ENCODE measurements at regions not wholly inside any gene's neighbourhood (a gene's known extent, or its start where the extent isn't known, plus 50 kb on each side); places are given as distances from the start of the nearest gene placed in this dataset.

DNA sequence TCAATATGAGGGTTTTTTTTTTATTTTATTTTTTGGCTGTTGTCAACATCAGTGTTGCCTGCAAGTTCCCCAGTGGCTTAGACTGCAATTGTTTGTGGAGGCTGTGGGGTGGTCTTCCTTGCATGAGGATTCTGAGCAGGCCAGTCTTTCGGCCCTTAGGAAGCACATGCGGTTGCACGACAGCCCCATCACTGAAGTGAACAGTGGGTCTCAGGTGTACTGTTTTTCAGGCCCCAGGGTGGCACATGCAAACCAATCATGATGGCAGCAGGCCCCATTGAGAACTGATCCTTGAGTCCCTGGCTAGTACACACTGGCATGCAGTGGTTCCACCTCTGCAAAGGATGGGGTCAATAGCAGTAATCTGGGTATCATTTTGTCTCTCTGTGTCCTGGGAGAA lies 768.7 kb downstream of the EPHA3 start:
- TF ChIP-seq, protein P1, sequence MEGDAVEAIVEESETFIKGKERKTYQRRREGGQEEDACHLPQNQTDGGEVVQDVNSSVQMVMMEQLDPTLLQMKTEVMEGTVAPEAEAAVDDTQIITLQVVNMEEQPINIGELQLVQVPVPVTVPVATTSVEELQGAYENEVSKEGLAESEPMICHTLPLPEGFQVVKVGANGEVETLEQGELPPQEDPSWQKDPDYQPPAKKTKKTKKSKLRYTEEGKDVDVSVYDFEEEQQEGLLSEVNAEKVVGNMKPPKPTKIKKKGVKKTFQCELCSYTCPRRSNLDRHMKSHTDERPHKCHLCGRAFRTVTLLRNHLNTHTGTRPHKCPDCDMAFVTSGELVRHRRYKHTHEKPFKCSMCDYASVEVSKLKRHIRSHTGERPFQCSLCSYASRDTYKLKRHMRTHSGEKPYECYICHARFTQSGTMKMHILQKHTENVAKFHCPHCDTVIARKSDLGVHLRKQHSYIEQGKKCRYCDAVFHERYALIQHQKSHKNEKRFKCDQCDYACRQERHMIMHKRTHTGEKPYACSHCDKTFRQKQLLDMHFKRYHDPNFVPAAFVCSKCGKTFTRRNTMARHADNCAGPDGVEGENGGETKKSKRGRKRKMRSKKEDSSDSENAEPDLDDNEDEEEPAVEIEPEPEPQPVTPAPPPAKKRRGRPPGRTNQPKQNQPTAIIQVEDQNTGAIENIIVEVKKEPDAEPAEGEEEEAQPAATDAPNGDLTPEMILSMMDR (IDR thresholded peaks at IDR 0.05; ENCODE audit: unreplicated experiment), result no peak
- Mint-ChIP-seq H3K9me3 (ENCODE audit: unreplicated experiment) (no peaks in the 10 kb centered on the region), H3K4me1 (ENCODE audit: insufficient read depth, unreplicated experiment) (no peaks in the 10 kb centered on the region), H3K36me3 (ENCODE audit: insufficient read depth, unreplicated experiment) (peaks cover 5% of the 10 kb centered on the region), H3K27ac (ENCODE audit: low read depth, unreplicated experiment) (no peak overlapping the region), H3K27me3 (ENCODE audit: insufficient read depth, unreplicated experiment) (no peaks in the 10 kb centered on the region), H3K4me3 (ENCODE audit: unreplicated experiment) (no peak overlapping the region)
- DNase-seq (ENCODE audit: unreplicated experiment), result no peak
- intact Hi-C loops (cut with micrococcal nuclease), result no loop called here
- CTCF ChIA-PET, result interaction anchor here (1.2 kb wide), 1 partner anchor 14 kb away, joined by 3 read pairs; no protein-coding TSS in a partner anchor
- BruUV-seq (replicated peaks), result no TSS peak
- POLR2A ChIA-PET, result no interaction called here

DNA sequence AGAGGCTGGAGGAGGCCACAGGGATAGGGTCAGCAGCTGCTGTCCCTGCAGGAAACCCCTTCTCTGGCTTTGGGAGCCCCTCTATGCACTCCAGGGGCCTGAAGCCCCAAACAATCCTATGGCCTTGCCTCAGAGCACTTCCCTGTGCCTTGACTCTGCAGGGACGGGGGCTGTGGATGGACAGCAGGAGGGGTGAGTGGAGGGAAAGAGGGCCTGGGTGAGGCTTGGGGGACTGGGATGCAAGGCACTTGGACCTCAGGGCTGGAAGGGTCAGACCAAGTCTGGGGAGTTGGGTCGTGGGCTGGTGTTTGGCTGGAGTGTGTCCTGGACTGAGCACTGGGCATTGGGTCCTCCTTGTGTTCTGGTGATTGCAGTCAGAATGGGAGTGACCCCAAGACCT lies 769.8 kb downstream of the EPHA3 start:
- no peak overlapping the region for H3K27ac Mint-ChIP-seq (ENCODE audit: low read depth, unreplicated experiment)
- DNase-seq (ENCODE audit: unreplicated experiment), result no peak
- no peaks in the 10 kb centered on the region for H3K4me1 Mint-ChIP-seq (ENCODE audit: insufficient read depth, unreplicated experiment)
- no peaks in the 10 kb centered on the region for H3K9me3 Mint-ChIP-seq (ENCODE audit: unreplicated experiment)
- no peaks in the 10 kb centered on the region for H3K27me3 Mint-ChIP-seq (ENCODE audit: insufficient read depth, unreplicated experiment)
- ChIA-PET POLR2A (no interaction called here), CTCF (no interaction called here)
- no TSS peak for BruUV-seq (replicated peaks)
- TF ChIP-seq, protein P1 (IDR thresholded peaks at IDR 0.05; ENCODE audit: unreplicated experiment), result no peak
- H3K4me3 Mint-ChIP-seq (ENCODE audit: unreplicated experiment), result no peak overlapping the region
- H3K36me3 Mint-ChIP-seq (ENCODE audit: insufficient read depth, unreplicated experiment), result peaks cover 5% of the 10 kb centered on the region
- intact Hi-C loops (cut with micrococcal nuclease), result no loop called here

DNA sequence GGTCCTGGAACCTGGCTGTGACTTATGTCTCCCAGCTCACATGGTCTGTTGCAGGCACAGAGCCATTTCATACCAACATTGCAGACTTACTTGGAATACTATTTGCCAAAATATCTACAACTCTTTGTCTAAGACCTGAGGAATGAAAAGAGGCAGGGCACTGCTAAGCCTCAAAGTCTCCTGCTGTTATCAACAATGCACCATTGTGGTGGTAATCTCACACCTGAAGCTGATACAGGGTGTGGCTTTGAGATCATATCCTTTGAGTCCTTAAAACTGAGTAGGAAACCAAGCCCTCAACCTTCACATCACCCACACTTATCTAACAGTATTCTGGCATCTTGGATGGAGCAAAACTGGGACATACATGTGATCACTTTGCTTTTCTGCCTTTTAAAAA lies 782.0 kb downstream of the EPHA3 start:
- Mint-ChIP-seq H3K36me3 (ENCODE audit: insufficient read depth, unreplicated experiment) (no peaks in the 10 kb centered on the region), H3K9me3 (ENCODE audit: unreplicated experiment) (peaks cover 6% of the 10 kb centered on the region), H3K27me3 (ENCODE audit: insufficient read depth, unreplicated experiment) (no peaks in the 10 kb centered on the region), H3K27ac (ENCODE audit: low read depth, unreplicated experiment) (no peak overlapping the region), H3K4me1 (ENCODE audit: insufficient read depth, unreplicated experiment) (no peaks in the 10 kb centered on the region), H3K4me3 (ENCODE audit: unreplicated experiment) (no peak overlapping the region)
- ChIA-PET CTCF (no interaction called here), POLR2A (no interaction called here)
- intact Hi-C loops (cut with micrococcal nuclease), result no loop called here
- TF ChIP-seq, protein P1 (IDR thresholded peaks at IDR 0.05; ENCODE audit: unreplicated experiment), result no peak
- DNase-seq (ENCODE audit: unreplicated experiment), result no peak
- BruUV-seq (replicated peaks), result no TSS peak

- Mint-ChIP-seq H3K9me3 (ENCODE audit: unreplicated experiment) (peaks cover 16% of the 10 kb centered on the region), H3K27ac (ENCODE audit: low read depth, unreplicated experiment) (no peak overlapping the region), H3K36me3 (ENCODE audit: insufficient read depth, unreplicated experiment) (no peaks in the 10 kb centered on the region), H3K4me3 (ENCODE audit: unreplicated experiment) (no peak overlapping the region), H3K4me1 (ENCODE audit: insufficient read depth, unreplicated experiment) (no peaks in the 10 kb centered on the region), H3K27me3 (ENCODE audit: insufficient read depth, unreplicated experiment) (no peaks in the 10 kb centered on the region)
- ChIA-PET POLR2A (no interaction called here), CTCF (no interaction called here)
- no TSS peak for BruUV-seq (replicated peaks)
- TF ChIP-seq, protein P1 (IDR thresholded peaks at IDR 0.05; ENCODE audit: unreplicated experiment), result no peak
- intact Hi-C loops (cut with micrococcal nuclease), result no loop called here
- DNase-seq (ENCODE audit: unreplicated experiment), result no peak
Observed at GRCh38 chr3:89908711-89909213, 801.3 kb downstream of the EPHA3 start.
